Inflammatory macrophage (primary cell): ENCODE measurements at regions not wholly inside any gene's neighbourhood (a gene's known extent, or its start where the extent isn't known, plus 50 kb on each side); places are given as distances from the start of the nearest gene placed in this dataset.
A peak's percentile ranks its signal among the peaks of the same experiment; 100 is the strongest.

Experiments
- DNase-seq, 2 donors: peaks; one replicate each; pipeline ENCODE4 v3.0.0-alpha.2; 2020 to 2022

DNA sequence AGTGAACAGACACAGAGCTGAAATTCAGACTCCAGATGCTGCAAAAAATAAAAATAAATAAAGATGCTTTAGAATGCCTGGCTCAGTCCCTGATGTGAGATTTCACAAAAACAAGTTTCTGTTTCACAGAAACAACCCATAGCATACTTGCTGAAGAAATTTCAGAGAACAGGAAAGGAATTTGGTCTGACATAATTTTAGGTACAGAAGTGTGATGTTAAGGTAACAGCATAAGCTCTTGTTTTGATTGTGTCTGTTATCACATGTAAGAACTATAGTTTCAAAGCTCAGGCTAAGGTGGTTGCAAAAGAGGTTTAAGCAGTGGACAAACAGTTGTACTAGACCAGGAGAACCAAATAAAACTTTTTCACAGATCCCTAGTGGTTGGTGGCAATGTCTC, 152.1 kb downstream of the PTGER3 start:
- DNase-seq: no peak

DNA sequence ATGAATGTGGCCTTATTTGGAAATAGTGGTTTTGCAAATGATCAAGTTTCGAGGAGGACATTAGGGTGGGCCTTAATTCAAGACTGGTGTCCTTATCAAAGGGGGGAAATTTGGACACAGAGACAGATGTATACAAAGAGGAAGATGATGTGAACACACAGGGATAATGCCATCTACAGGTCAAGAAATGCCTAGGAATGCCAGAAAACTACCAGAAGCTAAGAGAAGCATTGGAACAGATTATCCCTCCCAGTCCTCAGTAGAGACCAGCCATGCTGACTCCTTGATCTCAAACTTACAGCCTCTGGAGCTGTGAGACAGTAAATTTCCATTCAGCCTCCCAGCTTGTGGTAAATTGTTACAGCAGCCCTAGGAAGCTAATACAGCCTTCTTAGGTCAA, 151.4 kb downstream of the PTGER3 start:
- peak; percentile 8 to 27 for DNase-seq

DNA sequence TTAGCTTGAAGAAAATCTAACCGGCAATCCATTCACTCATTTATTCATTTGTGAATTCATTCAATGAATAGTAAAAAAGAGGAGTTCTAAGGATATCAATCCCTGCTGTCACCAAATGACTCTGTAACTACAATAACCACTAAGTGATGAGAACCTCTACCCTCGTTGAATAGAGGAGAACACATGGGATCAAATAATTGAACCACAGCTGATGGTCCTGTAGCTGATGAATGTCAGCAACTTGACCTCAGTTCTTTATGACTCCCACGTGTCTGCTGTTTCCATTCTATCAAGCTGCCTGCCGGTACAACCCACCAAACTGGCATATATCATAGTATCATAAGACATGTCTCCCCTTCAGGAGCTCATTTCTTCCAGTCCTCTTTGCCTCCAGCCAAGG, 150.3 kb downstream of the PTGER3 start:
- no peak for DNase-seq

GRCh38 chr1:70899735-70900134, 147.9 kb downstream of the PTGER3 start:
- DNase-seq: no peak

GRCh38 chr1:70902211-70902610, 145.4 kb downstream of the PTGER3 start:
- no peak for DNase-seq

GRCh38 chr1:70906800-70907199, 140.8 kb downstream of the PTGER3 start:
- peak; percentile 15 to 28 for DNase-seq

DNA sequence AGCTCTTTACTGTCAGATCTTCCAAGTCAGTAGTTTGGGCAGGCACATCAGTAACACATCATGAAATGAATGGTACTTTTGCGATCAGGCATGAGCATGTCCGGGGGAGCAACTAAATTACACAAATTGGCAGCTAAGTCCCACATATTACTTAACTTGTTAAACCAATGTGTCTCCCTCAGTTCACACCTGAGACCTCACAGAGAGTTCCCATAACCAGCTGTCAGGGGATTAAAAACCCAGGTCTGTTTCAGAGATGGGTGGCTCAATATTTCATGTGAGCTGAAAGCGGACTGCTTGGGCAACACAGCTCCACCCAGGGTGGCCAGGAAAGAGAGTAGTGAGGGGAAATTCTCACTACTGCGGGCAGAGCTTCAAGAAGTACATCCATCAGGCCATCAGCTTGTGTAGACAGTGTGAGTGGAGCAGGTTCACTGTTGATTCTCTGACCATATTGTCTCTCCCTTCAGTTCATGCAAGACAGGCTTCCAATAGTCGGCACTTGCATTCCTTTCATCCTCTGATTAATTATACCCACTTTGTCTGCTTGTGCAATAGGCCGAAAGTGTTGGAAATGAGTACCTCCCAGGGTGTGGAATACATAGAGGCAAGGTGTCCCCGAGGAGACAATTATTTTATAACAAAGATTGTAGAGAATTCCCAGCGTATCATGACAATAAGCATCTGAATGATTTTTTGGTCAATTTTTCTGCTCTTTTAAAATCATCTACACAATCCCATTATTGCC, 139.9 kb downstream of the PTGER3 start:
- no peak for DNase-seq

DNA sequence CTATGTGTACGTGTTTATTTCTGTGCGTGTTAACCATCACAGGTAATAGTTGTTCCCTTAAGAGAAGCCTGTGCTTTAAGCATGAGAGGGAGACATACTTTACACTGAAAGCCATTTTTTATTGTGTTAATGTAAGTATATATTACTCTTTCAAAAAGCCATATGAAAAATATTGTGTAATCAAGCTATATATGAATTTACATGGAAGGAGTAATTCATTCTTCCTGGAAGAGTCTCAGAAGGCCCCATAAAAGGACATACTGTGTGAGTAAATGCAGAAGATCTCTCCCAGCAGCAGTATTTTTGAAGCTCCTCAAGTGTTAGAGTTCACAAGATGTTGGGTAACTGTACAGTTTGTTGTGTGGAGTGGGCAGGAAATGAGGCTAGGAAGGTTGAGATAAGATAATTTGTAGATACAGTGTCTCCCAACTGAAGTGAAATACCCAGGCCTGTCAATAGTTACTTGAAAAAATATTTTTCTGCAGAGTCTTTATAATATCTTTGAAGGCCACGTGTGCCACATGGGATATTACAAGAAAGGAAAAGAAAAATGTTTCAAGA, 138.3 kb downstream of the PTGER3 start:
- DNase-seq: no peak

DNA sequence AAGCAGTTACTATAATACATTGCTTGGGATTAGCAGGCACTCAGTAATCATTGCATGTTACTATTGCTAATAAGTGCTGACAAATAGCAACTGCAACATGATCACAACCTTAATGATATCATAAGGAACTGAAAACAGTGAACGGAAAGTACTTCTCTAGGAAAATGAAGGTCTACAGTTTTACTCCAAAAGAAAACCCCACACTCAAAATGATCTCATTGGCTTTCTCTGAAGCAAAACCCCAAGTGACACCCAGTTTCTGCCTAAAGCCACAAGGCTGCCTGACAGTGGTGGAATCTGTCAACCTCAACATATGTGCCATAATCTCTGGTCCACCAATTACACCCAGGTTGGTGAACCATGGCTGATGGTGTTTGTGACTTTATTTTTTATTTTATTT, 137.6 kb downstream of the PTGER3 start:
- DNase-seq: peak in 1 of 2 donors; percentile 3

DNA sequence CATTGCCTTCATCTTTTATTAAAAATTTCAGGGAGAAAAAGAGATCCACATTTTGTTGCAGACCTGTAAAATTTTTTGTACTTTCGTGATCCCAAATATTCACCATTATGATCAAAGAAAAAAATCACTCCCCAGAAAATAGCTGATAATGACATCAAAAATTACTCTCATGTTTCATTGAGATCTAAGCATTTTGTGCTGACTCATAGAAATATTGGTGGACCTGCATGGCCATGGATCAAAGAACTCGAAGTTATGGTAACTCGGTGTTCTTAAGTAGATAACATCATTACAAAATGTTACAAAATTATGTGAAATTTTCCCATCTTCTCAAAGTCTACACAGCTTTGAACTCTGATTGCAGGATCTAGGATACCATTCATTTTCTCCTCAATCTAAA, 135.8 kb downstream of the PTGER3 start:
- DNase-seq: no peak

- DNase-seq: no peak
Measured at GRCh38 chr1:70914224-70914623, 133.4 kb downstream of the PTGER3 start.

GRCh38 chr1:70915258-70916033, 132.2 kb downstream of the PTGER3 start:
- DNase-seq: no peak

DNA sequence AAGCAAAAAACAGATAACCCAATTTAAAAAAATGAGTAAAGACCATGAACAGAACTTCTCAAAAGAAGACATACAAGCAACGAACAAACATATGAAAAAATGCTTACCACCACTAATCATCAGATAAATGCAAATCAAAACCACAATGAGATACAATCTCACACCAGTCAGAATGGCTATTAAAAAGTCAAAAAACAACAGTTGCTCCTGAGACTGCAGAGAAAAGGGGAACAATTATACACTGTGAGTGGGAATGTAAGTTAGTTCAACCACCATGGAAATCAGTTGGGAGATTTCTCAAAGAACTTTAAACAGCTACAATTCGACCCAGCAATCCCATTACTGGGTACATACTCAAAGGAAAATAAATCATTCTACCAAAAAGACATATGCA, 131.6 kb downstream of the PTGER3 start:
- no peak for DNase-seq

GRCh38 chr1:70919706-70920323, 127.8 kb downstream of the PTGER3 start:
- no peak for DNase-seq
